NCI-H1092 treated with DMSO at 0.1 percent for 48 hours (cell line): ENCODE measurements at regions not wholly inside any gene's neighbourhood (a gene's known extent, or its start where the extent isn't known, plus 50 kb on each side); places are given as distances from the start of the nearest gene placed in this dataset.

Experiments used
- DNase-seq: peaks from one replicate; lab custom pipeline; 2025; lab: John Stamatoyannopoulos, UW

GRCh38 chr21:16305686-16306085, 575.9 kb downstream of the USP25 start:
- peak; percentile 36 for DNase-seq

- no peak for DNase-seq
Measured at GRCh38 chr21:16307256-16307655, 577.5 kb downstream of the USP25 start.

DNA sequence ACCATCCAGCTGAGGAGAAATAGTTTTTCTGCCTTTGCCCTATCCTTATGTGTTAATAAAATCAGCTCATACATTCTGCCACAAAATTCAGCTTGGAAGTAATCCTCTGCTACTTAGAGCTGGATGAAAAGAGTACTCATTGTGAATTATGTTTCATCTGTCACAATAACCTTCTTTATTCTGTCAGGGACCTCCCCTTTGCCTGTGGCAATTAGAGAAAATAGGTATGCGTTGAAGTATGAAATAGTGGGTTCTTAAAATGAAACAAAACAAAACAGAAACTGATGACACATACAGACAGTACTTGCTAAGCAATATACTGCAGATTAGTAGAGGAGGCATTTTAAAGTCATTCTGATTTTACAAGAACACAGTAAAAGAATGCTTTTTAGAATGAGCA, 578.5 kb downstream of the USP25 start:
- no peak for DNase-seq

DNA sequence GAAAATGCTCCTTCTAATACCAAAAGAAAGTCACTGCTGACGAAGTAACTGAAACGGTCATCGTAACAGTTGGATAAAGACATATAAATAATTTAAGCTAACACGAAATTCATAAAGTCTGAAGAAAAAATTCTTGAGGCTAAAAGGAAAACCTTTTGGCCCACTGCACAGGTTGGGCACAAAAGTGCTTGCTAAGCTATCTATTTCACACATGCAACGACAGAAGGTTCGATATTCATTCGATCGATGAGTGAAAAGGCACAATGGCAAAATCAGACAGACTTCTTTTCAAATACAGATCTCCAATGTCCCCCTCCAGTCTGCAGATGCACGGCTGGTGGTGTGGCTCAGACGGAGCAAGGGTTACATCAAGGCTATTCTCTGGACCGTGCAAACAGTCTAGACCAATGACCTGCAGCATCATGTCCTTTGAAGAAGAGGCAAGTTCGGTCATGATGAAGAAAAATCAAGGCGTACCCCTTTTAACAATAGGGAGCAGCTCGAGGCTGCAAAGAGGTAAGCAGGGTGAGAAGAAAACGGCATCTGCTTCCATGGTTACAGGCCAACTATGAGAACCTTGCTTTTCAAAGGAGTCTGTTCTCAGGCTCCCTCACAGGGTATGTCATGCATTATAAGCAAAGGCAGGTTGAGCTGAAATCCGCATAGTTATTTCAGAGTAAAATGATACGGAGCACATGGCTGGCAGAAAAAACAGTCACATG, 579.6 kb downstream of the USP25 start:
- DNase-seq: no peak

GRCh38 chr21:16310176-16310575, 580.4 kb downstream of the USP25 start:
- no peak for DNase-seq

DNA sequence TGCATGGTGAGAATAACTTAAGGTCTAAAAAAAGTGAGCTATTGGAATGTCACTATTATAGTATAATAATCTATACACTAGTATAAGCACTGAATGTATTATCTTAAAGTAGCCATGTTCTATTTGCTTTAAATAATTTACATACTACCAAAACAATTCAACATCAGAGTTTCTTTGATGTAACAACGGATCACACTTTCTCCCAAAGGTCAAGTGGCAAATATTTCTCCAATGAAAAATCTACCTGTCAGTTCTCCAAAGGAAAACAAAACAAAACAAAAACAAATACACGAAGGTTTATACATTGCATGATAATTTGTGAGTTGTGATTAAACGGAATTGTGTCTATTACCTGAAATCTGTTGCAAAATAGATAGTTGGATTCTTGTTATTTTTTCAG, 581.4 kb downstream of the USP25 start:
- no peak for DNase-seq

- no peak for DNase-seq
Measured at GRCh38 chr21:16312321-16312720, 582.5 kb downstream of the USP25 start.

DNA sequence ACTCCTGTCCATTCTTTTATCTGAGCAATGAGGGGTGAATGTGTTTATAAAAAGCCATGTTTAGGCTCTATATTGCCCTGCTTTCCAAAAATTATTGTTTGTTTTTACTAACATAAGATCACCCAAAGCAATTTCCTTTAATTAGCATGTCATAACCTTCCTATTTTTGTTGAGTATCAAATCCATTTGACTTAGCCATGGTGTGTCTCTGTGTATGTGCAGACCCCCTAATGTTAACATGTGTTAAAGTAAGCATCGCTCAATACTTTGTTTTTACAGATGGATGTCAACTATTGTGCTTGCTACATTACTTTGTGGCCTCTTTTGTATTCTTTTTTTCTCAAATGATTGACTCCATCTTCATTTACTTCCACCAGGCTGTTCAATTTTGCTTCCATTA, 585.4 kb downstream of the USP25 start:
- DNase-seq: no peak

DNA sequence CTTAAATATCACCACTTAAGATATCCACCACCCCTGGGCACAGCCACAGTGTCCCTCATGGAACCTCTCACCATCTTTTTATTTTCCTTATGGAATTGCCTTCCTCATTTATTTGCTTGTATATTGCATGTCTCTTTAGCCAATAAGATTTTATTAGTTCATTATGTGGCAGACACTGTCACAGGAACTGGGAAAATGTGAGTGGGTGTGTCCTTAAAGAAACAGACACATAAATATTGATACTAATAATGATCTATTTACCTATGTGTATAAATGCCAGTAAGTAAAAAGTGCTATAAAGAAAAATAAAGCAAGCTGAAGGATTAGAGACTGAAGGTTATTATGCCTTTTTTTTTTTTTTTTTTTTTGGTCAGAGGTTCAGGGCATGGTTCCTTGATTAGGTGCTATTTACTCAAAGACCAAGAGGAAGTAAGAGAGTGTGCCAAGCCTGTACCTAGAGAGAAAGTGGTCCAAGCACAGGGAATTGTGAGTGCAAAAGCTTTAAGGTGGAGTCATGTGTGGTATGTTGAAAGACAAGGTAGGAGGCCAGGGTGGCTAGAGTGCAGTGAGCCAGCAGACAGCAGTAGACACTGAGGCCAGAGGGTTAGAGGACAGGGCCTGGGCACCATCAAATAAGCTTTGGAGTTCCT, 589.0 kb downstream of the USP25 start:
- DNase-seq: no peak

DNA sequence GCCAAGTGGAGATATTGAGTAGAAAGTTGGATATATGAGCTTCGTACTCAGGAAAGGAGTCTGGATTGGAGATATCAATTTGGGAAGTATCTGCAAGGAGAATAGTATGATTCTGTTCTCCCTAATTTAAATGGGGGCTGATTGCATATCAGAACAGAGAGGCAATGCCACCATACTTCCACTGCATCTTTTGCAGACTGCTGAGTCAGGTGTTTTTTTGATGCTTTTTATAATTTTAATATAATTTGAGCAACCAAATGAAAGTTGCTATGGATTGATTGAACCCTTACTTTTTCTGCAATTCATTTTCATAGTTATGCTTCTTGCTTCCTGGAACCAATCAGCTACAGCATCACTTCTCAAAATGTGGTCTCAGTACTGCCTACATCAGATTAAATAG, 590.3 kb downstream of the USP25 start:
- DNase-seq: no peak

DNA sequence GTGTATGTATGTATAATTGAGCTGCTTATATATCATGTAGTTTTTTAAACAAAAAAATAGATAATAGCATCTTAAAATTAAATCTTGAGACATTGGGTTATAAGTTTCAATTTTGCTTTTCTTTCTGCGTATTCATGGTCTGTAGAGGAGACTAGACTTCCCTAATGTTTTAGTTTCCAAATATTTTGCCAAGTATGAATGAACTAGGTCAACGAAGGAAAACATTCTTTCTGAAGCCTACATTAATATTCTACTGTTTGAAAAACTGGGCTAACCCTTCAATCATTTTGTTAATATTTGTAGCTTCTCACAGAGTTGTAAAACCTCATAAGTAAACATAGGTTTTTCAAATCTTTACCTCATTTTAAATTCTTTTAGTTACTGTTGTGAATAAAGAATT, 592.7 kb downstream of the USP25 start:
- no peak for DNase-seq

DNA sequence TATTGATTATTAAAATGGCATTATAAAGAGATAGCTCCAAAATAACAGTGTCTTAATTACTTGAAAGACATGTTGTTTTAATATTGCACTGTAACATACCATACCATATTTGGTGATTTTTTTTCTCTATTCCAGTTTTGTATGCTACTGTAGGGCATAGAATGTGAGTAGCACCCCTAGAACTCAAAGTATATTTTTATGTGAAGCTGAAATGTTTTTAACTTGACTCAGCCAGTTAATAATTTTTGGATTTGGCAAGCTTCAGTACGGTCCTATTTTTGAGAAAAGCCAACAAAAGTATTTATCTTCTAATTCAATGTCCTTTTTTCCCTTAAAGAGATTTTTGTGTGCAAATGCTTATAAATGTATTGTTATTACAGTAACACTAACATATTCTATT, 593.8 kb downstream of the USP25 start:
- DNase-seq: no peak

DNA sequence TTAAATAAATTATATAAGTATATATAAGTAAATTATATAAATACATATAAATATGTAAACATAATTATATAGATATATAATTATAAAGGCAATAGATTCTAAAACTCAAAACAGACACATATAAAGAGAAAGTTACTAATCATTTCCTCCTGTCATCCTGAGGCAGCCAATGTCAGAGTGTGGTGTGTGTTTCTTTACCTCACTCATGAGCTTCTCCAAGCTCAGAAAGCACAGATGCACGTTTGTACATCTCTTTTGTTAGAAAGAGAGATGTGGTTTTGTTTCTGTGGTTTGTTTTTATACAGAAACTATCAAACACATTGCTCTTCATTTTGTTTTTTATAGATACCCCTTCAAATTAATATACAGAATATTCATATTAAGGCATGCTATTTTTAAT, 594.8 kb downstream of the USP25 start:
- no peak for DNase-seq

GRCh38 chr21:16330082-16330907, 600.5 kb downstream of the USP25 start:
- peak; percentile 85 for DNase-seq

DNA sequence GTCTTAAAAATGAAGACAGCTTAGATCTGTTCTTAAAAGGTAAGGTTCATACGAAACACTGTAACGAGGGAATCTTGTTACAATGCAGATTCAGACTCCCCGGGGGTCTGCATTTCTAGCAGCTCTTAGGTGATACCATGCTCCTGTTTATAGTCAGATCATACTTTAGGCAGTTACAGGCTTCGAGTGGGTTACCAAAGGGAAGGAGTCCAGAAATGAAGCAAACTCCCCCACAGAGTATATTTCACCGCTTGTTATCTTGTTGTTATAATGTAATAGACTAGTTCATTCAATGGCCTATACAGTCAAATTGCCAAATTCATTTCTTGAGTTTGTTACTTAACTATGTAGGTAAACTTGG, 601.1 kb downstream of the USP25 start:
- DNase-seq: no peak

GRCh38 chr21:16337266-16337665, 607.5 kb downstream of the USP25 start:
- DNase-seq: no peak

GRCh38 chr21:16342932-16343331, 613.1 kb downstream of the USP25 start:
- no peak for DNase-seq

GRCh38 chr21:16343776-16344175, 614.0 kb downstream of the USP25 start:
- DNase-seq: no peak

DNA sequence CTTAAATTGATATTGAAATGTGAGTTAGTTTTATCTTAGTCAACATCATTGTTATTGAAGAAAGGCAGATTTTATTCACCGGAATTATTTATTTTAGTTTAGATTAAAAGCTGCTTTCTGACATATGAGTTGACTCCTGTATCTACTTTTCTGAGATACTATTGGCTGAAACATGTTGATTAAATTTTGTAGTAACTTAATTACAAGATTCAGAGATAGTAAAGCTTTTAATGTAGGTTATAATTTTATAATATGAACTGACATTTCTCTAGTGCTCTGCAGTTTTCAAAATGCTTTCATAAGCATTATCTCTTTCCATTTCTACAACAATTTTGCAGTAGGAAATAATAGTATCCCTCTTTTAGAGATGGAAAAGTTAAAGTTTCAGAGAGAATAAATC, 616.0 kb downstream of the USP25 start:
- DNase-seq: no peak

DNA sequence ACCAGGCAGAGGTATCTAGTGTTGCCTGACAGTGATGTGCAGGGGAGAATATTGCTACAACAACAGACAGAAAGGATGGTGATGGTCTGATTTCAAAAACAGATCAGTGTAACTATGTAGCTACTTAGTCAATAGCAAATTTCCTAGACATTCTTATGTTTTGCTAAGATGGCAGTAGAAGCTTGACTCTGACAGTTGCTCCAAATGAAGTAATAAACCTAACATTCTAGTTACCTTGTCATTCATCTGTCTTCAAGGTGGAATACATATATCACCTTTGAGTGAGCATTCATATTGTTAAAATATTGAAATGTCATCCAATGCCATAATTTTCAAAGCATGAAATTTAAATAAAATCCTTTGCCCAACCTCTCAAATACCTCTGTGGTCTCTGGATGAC, 617.4 kb downstream of the USP25 start:
- DNase-seq: no peak

- no peak for DNase-seq
Measured at GRCh38 chr21:16353764-16354163, 624.0 kb downstream of the USP25 start.

DNA sequence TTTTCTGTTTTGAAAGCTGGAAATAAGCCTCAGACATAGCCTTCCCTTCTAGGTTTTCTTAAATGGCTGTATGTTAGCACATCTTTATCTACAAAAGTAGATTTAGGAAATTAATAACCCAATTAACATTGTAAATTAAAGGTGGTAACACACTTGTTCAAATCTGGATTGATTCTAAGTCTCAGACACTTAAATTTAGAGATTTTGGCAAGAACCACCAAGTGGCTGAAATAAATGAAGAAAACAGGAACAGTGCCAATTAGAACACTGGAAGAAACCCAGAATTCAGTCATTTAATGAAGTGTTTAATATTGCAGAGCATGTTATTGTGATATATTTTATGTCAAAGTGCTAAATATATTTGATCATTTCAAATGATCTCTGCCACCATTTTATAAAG, 628.2 kb downstream of the USP25 start:
- DNase-seq: no peak

- DNase-seq: no peak
Measured at GRCh38 chr21:16358784-16359183, 629.0 kb downstream of the USP25 start.
